HL-60 (cell line): ENCODE measurements at regions not wholly inside any gene's neighbourhood (a gene's known extent, or its start where the extent isn't known, plus 50 kb on each side); places are given as distances from the start of the nearest gene placed in this dataset.

Source experiments
- CTCF ChIP-seq: IDR thresholded peaks from one replicate; pipeline ENCODE4 v1.5.1; 2011; ENCODE audit warnings: low read length, control low read depth, inconsistent platforms; ENCODE audit not compliant: insufficient read depth
- GABPA ChIP-seq: IDR thresholded peaks from 2 replicates; pipeline ENCODE4 v1.6.1; 2012; ENCODE audit warnings: low read depth
- POLR2AphosphoS5 ChIP-seq: IDR thresholded peaks from 2 replicates; pipeline ENCODE4 v1.6.1; 2012; ENCODE audit warnings: low read depth
- REST ChIP-seq: IDR thresholded peaks from 2 replicates; pipeline ENCODE4 v1.6.1; 2012; ENCODE audit warnings: low read depth; ENCODE audit not compliant: insufficient replicate concordance
- SPI1 ChIP-seq: IDR thresholded peaks from 2 replicates; pipeline ENCODE4 v1.6.1; 2012; ENCODE audit warnings: low read depth, mild to moderate bottlenecking, borderline replicate concordance

GRCh38 chr1:219264561-219264960, 90.9 kb downstream of the LYPLAL1 start:
- TF ChIP-seq CTCF (no peak), REST (no peak), POLR2AphosphoS5 (no peak), SPI1 (no peak), GABPA (no peak)
